HCT116 (cell line): ENCODE measurements at regions not wholly inside any gene's neighbourhood (a gene's known extent, or its start where the extent isn't known, plus 50 kb on each side); places are given as distances from the start of the nearest gene placed in this dataset.

ENCODE experiments used
- ATAC-seq: fragments of 200-7000 bp; cut with Tn5 transposase; 2 replicates; pipeline ENCODE4 v1.9.1; 2020; ENCODE audit warnings: mild to moderate bottlenecking, moderate library complexity
- BruUV-seq: library from RNA; stranded (reverse); fragments of 400-500 nt; replicated peaks from 2 replicates; lab custom pipeline; 2021; lab: Mats Ljungman, UMichigan
- CTCF ChIA-PET: fragments of 300-600 bp; sonication (Branson Sonifier 250); formaldehyde crosslinking; loops from one replicate; lab custom pipeline; 2021; ENCODE audit warnings: antibody characterized with exemption; lab: Charles Lee
- POLR2A ChIA-PET: fragments of 300-600, 350-600 bp; sonication (Branson Sonifier 250); formaldehyde crosslinking; loops from one replicate; lab custom pipeline; 2021; ENCODE audit warnings: antibody characterized with exemption; lab: Charles Lee
- RAD21 ChIA-PET, 2 experiments: fragments of 300-600 bp; sonication (Branson Sonifier 250); formaldehyde crosslinking; loops; one replicate each; lab custom pipeline; 2023; ENCODE audit warnings: low total read pairs in 2 of 2; ENCODE audit not compliant: uncharacterized antibody in 2 of 2, unreplicated experiment in 2 of 2, low non-redundant PET in 1 of 2; lab: Charles Lee
- DNase-seq: peaks from one replicate; pipeline ENCODE4 v3.0.0-alpha.2; 2010; ENCODE audit warnings: low read depth, low spot score
- H2AFZ ChIP-seq: fragments of 200-600 bp; shearing (Covaris generic), sonication (generic); 2 replicates; pipeline ENCODE4 v1.6.1; 2017; ENCODE audit warnings: low read depth, mixed run types, mixed read lengths, antibody characterized with exemption, low read length; ENCODE audit not compliant: poor library complexity, severe bottlenecking
- H3K27ac ChIP-seq: 2 replicates; pipeline ENCODE4 v1.5.1; 2012; ENCODE audit warnings: low read depth, low read length
- H3K27me3 ChIP-seq: fragments of 200-600 bp; sonication (generic); 2 replicates; pipeline ENCODE4 v1.6.1; 2016; ENCODE audit warnings: mixed run types, low read length, mixed read lengths; ENCODE audit not compliant: insufficient read depth
- H3K36me3 ChIP-seq, 2 experiments: fragments of 200-500 bp in 1 of 2; fragments of 200-600 bp in 1 of 2; sonication (Bioruptor generic) in 1 of 2; sonication (generic) in 1 of 2; 2 replicates each; pipeline versions ENCODE4 v1.5.1 to v1.6.1; 2014 to 2016; ENCODE audit warnings: low read length in 2 of 2, inconsistent platforms in 1 of 2, mixed read lengths in 1 of 2, mixed run types in 1 of 2; ENCODE audit not compliant: insufficient read depth in 2 of 2, control insufficient read depth in 1 of 2
- H3K4me1 ChIP-seq, 2 experiments: fragments of 200-600 bp in 1 of 2; sonication (generic) in 1 of 2; 2 replicates each; pipeline versions ENCODE4 v1.5.1 to v1.6.1; 2012 to 2017; ENCODE audit warnings: low read length in 2 of 2, inconsistent platforms in 1 of 2, mild to moderate bottlenecking in 1 of 2, mixed read lengths in 1 of 2, mixed run types in 1 of 2, moderate library complexity in 1 of 2; ENCODE audit not compliant: insufficient read depth in 2 of 2, control insufficient read depth in 1 of 2
- H3K4me2 ChIP-seq: fragments of 200-600 bp; sonication (generic); 2 replicates; pipeline ENCODE4 v1.6.1; 2017; ENCODE audit warnings: mixed run types, low read length, mixed read lengths
- H3K4me3 ChIP-seq, 2 experiments: fragments of 200-600 bp in 1 of 2; sonication (generic) in 1 of 2; replicated peaks in 1 of 2; 2 replicates each; pipeline ENCODE4 v1.5.1; 2011 to 2016; ENCODE audit warnings: low read length in 2 of 2, control low read depth in 1 of 2, low read depth in 1 of 2, mild to moderate bottlenecking in 1 of 2, mixed read lengths in 1 of 2, mixed run types in 1 of 2
- H3K79me2 ChIP-seq: fragments of 200-600 bp; sonication (generic); 2 replicates; pipeline ENCODE4 v1.6.1; 2017; ENCODE audit warnings: mild to moderate bottlenecking, mixed run types, low read length, moderate library complexity, mixed read lengths; ENCODE audit not compliant: insufficient read depth
- H3K9ac ChIP-seq: fragments of 200-600 bp; sonication (generic); 2 replicates; pipeline ENCODE4 v1.6.1; 2016; ENCODE audit warnings: low read length, mixed read lengths
- H3K9me2 ChIP-seq: fragments of 200-600 bp; sonication (generic), shearing (Covaris generic); 2 replicates; pipeline ENCODE4 v1.6.1; 2017; ENCODE audit warnings: mixed run types, mild to moderate bottlenecking, moderate library complexity; ENCODE audit not compliant: insufficient read depth
- H3K9me3 ChIP-seq, 2 experiments: fragments of 200-500 bp in 1 of 2; fragments of 200-600 bp in 1 of 2; sonication (Bioruptor generic) in 1 of 2; sonication (generic) in 1 of 2; 2 replicates each; pipeline ENCODE4 v1.6.1; 2014 to 2017; ENCODE audit warnings: low read length in 2 of 2, mixed read lengths in 2 of 2, inconsistent platforms in 1 of 2, low read depth in 1 of 2, mild to moderate bottlenecking in 1 of 2, mixed run types in 1 of 2, moderate library complexity in 1 of 2; ENCODE audit not compliant: control insufficient read depth in 1 of 2, insufficient read depth in 1 of 2
- H4K20me1 ChIP-seq: fragments of 200-600 bp; sonication (generic), shearing (Covaris generic); 2 replicates; pipeline ENCODE4 v1.6.1; 2017; ENCODE audit warnings: mixed run types, mild to moderate bottlenecking, moderate library complexity; ENCODE audit not compliant: insufficient read depth
- CBX3 ChIP-seq: IDR thresholded peaks from 2 replicates; pipeline ENCODE4 v1.6.1; 2012; ENCODE audit warnings: low read depth
- EGR1 ChIP-seq: IDR thresholded peaks from 2 replicates; pipeline ENCODE4 v1.6.1; 2012; ENCODE audit warnings: low read depth
- ELF1 ChIP-seq: IDR thresholded peaks from 2 replicates; pipeline ENCODE4 v1.6.1; 2012; ENCODE audit warnings: low read depth, borderline replicate concordance
- EZH2 ChIP-seq: fragments of 200-600 bp; sonication (generic); IDR thresholded peaks from 2 replicates; pipeline ENCODE4 v1.6.1; 2017; ENCODE audit warnings: antibody characterized with exemption, mixed run types
- JUND ChIP-seq: IDR thresholded peaks from 2 replicates; pipeline ENCODE4 v1.6.1; 2012
- POLR2A ChIP-seq: IDR thresholded peaks from 2 replicates; pipeline ENCODE4 v1.7.0; 2011; ENCODE audit warnings: borderline replicate concordance; ENCODE audit not compliant: insufficient read depth, insufficient read length; ENCODE audit errors: extremely low read depth
- SIN3A ChIP-seq: IDR thresholded peaks from 2 replicates; pipeline ENCODE4 v1.6.1; 2012; ENCODE audit warnings: low read depth
- SP1 ChIP-seq: IDR thresholded peaks from 2 replicates; pipeline ENCODE4 v1.6.1; 2012; ENCODE audit warnings: low read depth
- SRF ChIP-seq: IDR thresholded peaks from 2 replicates; pipeline ENCODE4 v1.6.1; 2012; ENCODE audit warnings: low read depth
- YY1 ChIP-seq: IDR thresholded peaks from 2 replicates; pipeline ENCODE4 v1.6.1; 2011; ENCODE audit warnings: low read length, low read depth, moderate library complexity, mild to moderate bottlenecking; ENCODE audit not compliant: insufficient replicate concordance; ENCODE audit errors: extremely low read depth
- ZFX ChIP-seq: fragments of 450-650 bp; IDR thresholded peaks from 2 replicates; pipeline ENCODE4 v1.6.1; 2017
- ZNF274 ChIP-seq: fragments of 200-500 bp; sonication (Bioruptor generic); IDR thresholded peaks from 2 replicates; pipeline ENCODE4 v1.6.1; 2014; ENCODE audit warnings: mild to moderate bottlenecking, low read depth, low read length, inconsistent platforms
- intact Hi-C: fragments of 100-400 bp; cut with micrococcal nuclease; formaldehyde crosslinking; loops from 2 replicates; pipeline ENCODE4 v1.10.0; 2022
- TF ChIP-seq, protein P1 (sequence below): IDR thresholded peaks from 2 replicates; pipeline ENCODE4 v1.6.1; 2012
- TF ChIP-seq, protein P2 (sequence below): IDR thresholded peaks from 2 replicates; pipeline ENCODE4 v1.6.1; 2012
- TF ChIP-seq, protein P3 (sequence below), 3 experiments: fragments of 200-600 bp in 1 of 3; sonication (generic) in 1 of 3; IDR thresholded peaks in 2 of 3; conservative IDR thresholded peaks in 1 of 3; 2 replicates each; pipeline ENCODE4 v1.5.1; 2012 to 2017; ENCODE audit warnings: low read depth in 2 of 3, low read length in 2 of 3, antibody characterized with exemption in 1 of 3, borderline replicate concordance in 1 of 3, control low read depth in 1 of 3, mild to moderate bottlenecking in 1 of 3, mixed read lengths in 1 of 3, mixed run types in 1 of 3, moderate library complexity in 1 of 3; ENCODE audit not compliant: insufficient read depth in 1 of 3
- TF ChIP-seq, protein P4 (sequence below): IDR thresholded peaks from 2 replicates; pipeline ENCODE4 v1.6.1; 2011; ENCODE audit warnings: mild to moderate bottlenecking, low read length, moderate library complexity; ENCODE audit not compliant: insufficient replicate concordance; ENCODE audit errors: extremely low read depth

DNA sequence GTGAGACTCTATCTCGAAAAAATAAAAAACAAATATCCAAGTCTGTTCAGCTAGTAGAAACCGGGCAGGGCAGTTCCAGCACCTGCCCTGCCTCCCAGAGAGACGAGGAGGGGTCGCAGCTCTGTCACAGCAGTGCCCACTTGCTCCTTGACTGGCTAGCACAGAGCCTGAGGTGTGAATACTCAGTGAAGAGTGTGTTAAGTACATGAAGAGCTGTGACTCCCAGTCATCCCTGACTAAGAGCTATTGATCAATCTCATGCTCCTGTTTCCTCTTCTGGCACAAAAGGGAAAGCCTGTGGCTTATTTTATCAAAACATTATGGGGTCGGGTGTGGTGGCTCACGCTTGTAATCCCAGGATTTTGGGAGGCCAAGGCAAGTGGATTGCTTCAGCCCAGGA, 83.0 kb upstream of the FZD7 start:
- H3K79me2 ChIP-seq = no peaks in the 10 kb centered on the region
- intact Hi-C loops = no loop called here
- ChIA-PET POLR2A (no interaction called here), RAD21 (no interaction called here), CTCF (no interaction called here)
- no peak overlapping the region for H3K4me2 ChIP-seq
- no peaks in the 10 kb centered on the region for H3K36me3 ChIP-seq
- TF ChIP-seq ZNF274 (no peak), EGR1 (no peak), SIN3A (no peak), SRF (no peak), JUND (no peak), EZH2 (no peak), SP1 (no peak), CBX3 (no peak), YY1 (no peak), ZFX (no peak), POLR2A (no peak), ELF1 (no peak)
- TF ChIP-seq, protein P1, sequence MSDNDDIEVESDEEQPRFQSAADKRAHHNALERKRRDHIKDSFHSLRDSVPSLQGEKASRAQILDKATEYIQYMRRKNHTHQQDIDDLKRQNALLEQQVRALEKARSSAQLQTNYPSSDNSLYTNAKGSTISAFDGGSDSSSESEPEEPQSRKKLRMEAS = no peak
- TF ChIP-seq, protein P2, sequence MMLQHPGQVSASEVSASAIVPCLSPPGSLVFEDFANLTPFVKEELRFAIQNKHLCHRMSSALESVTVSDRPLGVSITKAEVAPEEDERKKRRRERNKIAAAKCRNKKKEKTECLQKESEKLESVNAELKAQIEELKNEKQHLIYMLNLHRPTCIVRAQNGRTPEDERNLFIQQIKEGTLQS = no peak
- no peak overlapping the region for H3K4me3 ChIP-seq
- no peak overlapping the region for H3K27ac ChIP-seq
- no peaks in the 10 kb centered on the region for H3K4me1 ChIP-seq
- peaks cover 7% of the 10 kb centered on the region; the same call in 1 of the 2 replicates for H3K27me3 ChIP-seq
- no peaks in the 10 kb centered on the region for H4K20me1 ChIP-seq
- no peaks in the 10 kb centered on the region for H3K9me3 ChIP-seq
- no peak for DNase-seq
- H2AFZ ChIP-seq = no peak overlapping the region
- no peak for ATAC-seq
- no peaks in the 10 kb centered on the region for H3K9me2 ChIP-seq
- no TSS peak for BruUV-seq
- no peak overlapping the region for H3K9ac ChIP-seq

DNA sequence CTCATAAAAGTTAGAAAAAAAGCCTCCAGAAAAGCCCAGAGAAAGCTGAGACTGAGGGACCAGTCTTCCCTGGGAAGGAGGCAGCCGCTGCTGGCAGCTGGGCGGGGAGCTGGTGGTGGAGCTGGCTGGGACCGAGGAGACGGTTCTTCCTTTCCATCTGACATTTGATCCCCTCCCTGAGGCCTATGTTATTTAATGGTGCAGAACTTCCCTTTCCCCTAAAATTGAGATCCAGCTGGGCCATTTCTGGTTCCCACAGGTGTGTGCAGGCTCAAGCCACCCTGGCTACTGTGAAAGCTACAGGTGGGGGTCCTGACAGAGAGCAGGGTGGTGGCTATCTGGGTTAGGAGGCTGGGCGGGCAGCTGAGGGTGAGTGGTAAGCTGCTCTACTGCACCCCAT, 81.5 kb upstream of the FZD7 start:
- DNase-seq (no peak), ATAC-seq (no peak)
- Histone ChIP-seq H3K4me2 (no peak overlapping the region), H3K9me3 (no peaks in the 10 kb centered on the region), H3K4me3 (no peak overlapping the region), H3K9ac (no peak overlapping the region), H3K27ac (no peak overlapping the region), H2AFZ (no peak overlapping the region), H4K20me1 (no peaks in the 10 kb centered on the region), H3K4me1 (no peaks in the 10 kb centered on the region), H3K36me3 (no peaks in the 10 kb centered on the region), H3K79me2 (no peaks in the 10 kb centered on the region), H3K9me2 (no peaks in the 10 kb centered on the region), H3K27me3 (peaks cover 12% of the 10 kb centered on the region; the same call in 1 of the 2 replicates)
- ChIA-PET POLR2A (no interaction called here), RAD21 (no interaction called here), CTCF (no interaction called here)
- BruUV-seq = no TSS peak
- TF ChIP-seq SRF (no peak), JUND (no peak), SP1 (no peak), ZFX (no peak), YY1 (no peak), POLR2A (no peak), SIN3A (no peak)
- TF ChIP-seq, protein P3, sequence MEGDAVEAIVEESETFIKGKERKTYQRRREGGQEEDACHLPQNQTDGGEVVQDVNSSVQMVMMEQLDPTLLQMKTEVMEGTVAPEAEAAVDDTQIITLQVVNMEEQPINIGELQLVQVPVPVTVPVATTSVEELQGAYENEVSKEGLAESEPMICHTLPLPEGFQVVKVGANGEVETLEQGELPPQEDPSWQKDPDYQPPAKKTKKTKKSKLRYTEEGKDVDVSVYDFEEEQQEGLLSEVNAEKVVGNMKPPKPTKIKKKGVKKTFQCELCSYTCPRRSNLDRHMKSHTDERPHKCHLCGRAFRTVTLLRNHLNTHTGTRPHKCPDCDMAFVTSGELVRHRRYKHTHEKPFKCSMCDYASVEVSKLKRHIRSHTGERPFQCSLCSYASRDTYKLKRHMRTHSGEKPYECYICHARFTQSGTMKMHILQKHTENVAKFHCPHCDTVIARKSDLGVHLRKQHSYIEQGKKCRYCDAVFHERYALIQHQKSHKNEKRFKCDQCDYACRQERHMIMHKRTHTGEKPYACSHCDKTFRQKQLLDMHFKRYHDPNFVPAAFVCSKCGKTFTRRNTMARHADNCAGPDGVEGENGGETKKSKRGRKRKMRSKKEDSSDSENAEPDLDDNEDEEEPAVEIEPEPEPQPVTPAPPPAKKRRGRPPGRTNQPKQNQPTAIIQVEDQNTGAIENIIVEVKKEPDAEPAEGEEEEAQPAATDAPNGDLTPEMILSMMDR (IDR thresholded peaks at IDR 0.05 in 2 of 3, conservative IDR thresholded peaks at IDR 0.05 in 1 of 3; ENCODE audit: borderline replicate concordance in 1 of 3, insufficient read depth in 1 of 3, low read depth in 2 of 3, low read length in 2 of 3) = no peak
- TF ChIP-seq, protein P4, sequence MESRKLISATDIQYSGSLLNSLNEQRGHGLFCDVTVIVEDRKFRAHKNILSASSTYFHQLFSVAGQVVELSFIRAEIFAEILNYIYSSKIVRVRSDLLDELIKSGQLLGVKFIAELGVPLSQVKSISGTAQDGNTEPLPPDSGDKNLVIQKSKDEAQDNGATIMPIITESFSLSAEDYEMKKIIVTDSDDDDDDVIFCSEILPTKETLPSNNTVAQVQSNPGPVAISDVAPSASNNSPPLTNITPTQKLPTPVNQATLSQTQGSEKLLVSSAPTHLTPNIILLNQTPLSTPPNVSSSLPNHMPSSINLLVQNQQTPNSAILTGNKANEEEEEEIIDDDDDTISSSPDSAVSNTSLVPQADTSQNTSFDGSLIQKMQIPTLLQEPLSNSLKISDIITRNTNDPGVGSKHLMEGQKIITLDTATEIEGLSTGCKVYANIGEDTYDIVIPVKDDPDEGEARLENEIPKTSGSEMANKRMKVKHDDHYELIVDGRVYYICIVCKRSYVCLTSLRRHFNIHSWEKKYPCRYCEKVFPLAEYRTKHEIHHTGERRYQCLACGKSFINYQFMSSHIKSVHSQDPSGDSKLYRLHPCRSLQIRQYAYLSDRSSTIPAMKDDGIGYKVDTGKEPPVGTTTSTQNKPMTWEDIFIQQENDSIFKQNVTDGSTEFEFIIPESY = no peak
- intact Hi-C loops = no loop called here
